ENCODE measurements at regions not wholly inside any gene's neighbourhood (a gene's known extent, or its start where the extent isn't known, plus 50 kb on each side); places are given as distances from the start of the nearest gene placed in this dataset.

DNA sequence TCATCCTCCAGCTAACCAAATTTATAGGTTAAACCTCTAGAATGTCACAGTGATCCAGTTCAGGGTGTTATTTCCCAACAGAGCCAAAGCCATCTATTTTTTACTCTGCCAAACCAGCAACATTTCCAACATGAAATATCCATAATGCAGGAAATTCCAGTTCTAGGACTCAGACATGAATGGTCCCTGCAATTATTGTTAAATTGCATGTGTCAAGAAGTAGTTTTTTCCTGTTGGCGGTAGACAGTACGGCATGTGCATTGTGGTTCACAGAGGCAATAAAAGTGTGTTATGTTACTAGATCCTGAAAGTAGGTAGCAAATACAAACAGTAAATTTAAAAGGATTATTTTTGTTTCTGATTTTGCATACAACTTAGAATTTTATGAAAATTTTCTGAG, 215.7 kb upstream of the THBS1 start:
- Mint-ChIP-seq H3K4me1 (ENCODE audit: low read depth) (no peaks in the 10 kb centered on the region), H3K9me3 (ENCODE audit: insufficient read depth) (peaks cover 2% of the 10 kb centered on the region), H3K4me3 (no peak overlapping the region), H3K27ac (no peak overlapping the region), H3K27me3 (ENCODE audit: low read depth) (peaks cover 2% of the 10 kb centered on the region), H3K36me3 (ENCODE audit: low read depth) (no peaks in the 10 kb centered on the region)
- DNase-seq (no peak), ATAC-seq (no peak)
- CTCF ChIA-PET = no interaction called here
- POLR2A ChIA-PET = no interaction called here

DNA sequence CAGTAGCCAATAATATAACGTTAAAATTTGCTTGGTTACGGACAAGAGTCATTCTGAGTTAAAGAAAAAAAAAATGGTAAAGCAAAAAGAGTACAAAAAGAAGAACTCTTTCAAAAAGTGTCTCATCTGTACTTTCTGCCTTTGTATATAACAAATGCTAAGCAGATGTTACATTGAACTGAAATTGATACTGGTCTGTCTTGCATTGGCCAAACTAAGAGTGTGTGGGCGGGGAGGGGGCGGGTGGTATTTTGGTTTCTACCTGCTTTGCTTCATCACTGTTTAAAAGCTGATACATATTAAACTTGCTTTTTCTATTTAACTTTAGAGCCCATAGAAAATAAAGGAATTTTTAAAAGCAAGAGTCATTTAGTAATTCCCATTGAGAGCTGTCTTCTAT, 215.0 kb upstream of the THBS1 start:
- Mint-ChIP-seq H3K27me3 (ENCODE audit: low read depth) (peaks cover 2% of the 10 kb centered on the region), H3K4me1 (ENCODE audit: low read depth) (no peaks in the 10 kb centered on the region), H3K27ac (no peak overlapping the region), H3K4me3 (no peak overlapping the region), H3K36me3 (ENCODE audit: low read depth) (no peaks in the 10 kb centered on the region), H3K9me3 (ENCODE audit: insufficient read depth) (peaks cover 4% of the 10 kb centered on the region)
- POLR2A ChIA-PET = no interaction called here
- no peak for ATAC-seq
- no peak for DNase-seq
- CTCF ChIA-PET = no interaction called here

DNA sequence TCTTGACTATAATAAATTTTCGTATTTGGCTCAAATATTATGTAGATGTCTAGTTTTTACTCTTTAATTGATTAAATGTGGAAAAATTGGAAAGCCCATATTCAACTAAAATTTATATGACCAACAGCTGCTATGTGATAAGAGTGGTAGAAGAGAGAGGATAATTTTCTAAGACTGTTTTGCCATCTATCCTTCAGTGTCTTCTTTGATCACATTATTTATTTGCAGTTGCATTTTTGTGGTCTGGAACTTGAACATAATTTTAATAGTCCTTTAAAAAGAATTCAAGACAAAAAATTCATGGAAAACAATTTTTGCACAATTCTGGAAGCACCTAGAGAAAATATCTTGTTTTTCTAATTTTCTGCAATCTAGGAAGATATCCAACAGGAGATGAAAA, 213.3 kb upstream of the THBS1 start:
- no peak for ATAC-seq
- CTCF ChIA-PET = no interaction called here
- POLR2A ChIA-PET = no interaction called here

DNA sequence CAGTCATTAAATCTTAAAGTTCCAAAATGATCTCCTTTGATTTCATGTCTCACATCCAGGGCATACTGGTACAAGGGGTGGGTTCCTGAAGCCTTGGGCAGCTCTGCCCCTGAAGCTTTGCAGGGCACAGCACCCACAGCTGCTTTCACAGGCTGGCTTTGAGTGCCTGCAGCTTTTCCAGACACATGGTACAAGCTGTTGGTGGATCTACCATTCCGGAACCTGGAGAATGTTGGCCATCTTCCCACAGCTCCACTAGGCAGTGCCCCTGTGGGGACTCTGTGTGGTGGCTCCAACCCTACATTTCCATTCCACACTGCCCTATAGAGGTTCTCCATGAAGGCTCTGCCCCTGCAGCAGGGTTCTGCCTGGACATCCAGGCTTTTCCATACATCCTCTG, 211.1 kb upstream of the THBS1 start:
- Mint-ChIP-seq H3K9me3 (ENCODE audit: insufficient read depth) (peaks cover 10% of the 10 kb centered on the region), H3K36me3 (ENCODE audit: low read depth) (no peaks in the 10 kb centered on the region), H3K27ac (no peak overlapping the region), H3K4me1 (ENCODE audit: low read depth) (no peaks in the 10 kb centered on the region), H3K4me3 (no peak overlapping the region), H3K27me3 (ENCODE audit: low read depth) (no peaks in the 10 kb centered on the region)
- ChIA-PET CTCF (no interaction called here), POLR2A (no interaction called here)
- DNase-seq (no peak), ATAC-seq (no peak)

More for the DNA sequence above, 213.3 kb upstream of the THBS1 start:
- Mint-ChIP-seq H3K27ac (no peak overlapping the region), H3K36me3 (ENCODE audit: low read depth) (no peaks in the 10 kb centered on the region), H3K9me3 (ENCODE audit: insufficient read depth) (peaks cover 10% of the 10 kb centered on the region), H3K4me3 (no peak overlapping the region), H3K27me3 (ENCODE audit: low read depth) (no peaks in the 10 kb centered on the region), H3K4me1 (ENCODE audit: low read depth) (no peaks in the 10 kb centered on the region)
- no peak for DNase-seq

DNA sequence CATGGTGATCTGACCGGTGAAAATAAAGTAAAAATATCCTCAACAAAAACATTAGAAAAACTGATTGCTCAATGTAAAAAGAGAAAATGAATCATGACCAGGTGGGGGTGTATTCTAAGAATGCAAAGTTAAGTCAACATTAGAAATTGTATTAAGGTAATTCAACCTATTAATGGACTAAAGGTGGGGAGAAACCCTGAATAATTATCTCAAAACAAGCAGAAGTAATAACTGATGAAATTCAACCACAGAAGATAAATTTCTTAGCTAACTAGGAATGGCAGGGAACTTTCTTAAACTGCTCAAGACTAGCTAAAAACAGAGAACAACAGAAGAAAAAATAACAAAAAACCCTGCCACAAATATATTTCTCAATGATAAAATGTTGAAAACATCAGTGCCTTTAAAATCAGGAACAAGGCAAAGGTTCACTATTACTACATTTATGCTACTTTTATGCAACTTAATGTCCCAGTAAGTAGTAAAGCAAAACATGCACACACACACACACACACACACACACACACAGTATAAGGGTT, 204.4 kb upstream of the THBS1 start:
- Mint-ChIP-seq H3K27ac (no peak overlapping the region), H3K4me3 (no peak overlapping the region), H3K27me3 (ENCODE audit: low read depth) (peaks cover 8% of the 10 kb centered on the region), H3K9me3 (ENCODE audit: insufficient read depth) (peaks cover 6% of the 10 kb centered on the region), H3K4me1 (ENCODE audit: low read depth) (no peaks in the 10 kb centered on the region), H3K36me3 (ENCODE audit: low read depth) (no peaks in the 10 kb centered on the region)
- CTCF ChIA-PET = no interaction called here
- DNase-seq (no peak), ATAC-seq (no peak)
- POLR2A ChIA-PET = no interaction called here

DNA sequence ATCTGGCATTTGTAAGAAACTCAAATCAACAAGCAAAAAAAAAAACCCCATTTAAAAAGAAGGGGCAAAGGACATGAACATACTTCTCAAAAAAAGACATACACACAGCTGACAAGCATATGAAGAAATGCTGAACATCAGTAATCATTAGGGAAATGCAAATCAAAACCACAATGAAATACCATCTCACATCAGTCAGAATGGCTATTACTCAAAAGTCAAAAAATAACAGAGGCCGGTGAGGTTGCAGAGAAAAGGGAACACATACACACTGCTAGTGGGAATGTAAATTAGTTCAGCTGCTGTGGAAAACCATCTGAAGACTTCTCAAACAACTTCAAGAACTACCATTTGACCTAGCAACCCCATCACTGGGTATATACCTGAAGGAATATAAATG, 199.4 kb upstream of the THBS1 start:
- POLR2A ChIA-PET = no interaction called here

DNA sequence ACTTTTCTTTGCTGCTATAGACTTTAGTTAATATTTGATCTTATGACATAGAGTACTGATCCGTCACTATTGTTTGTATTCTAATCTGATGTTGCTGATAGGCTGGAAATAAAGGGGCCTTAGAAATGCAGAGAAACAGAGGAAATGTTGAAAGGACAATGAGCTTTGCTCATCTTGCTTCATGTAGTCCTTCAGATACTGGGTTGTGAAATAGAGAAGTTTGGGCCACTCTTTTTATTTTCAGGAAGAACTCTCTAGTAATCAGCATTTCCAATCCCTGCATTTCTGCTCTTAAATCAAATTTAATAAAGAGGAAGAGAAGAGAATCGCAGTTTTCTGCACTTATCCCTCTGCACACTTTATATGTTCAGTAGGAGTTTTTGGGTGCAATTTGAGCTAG, 192.8 kb upstream of the THBS1 start:
- CTCF ChIA-PET = no interaction called here
- POLR2A ChIA-PET = no interaction called here
- Mint-ChIP-seq H3K36me3 (ENCODE audit: low read depth) (no peaks in the 10 kb centered on the region), H3K27me3 (ENCODE audit: low read depth) (peaks cover 2% of the 10 kb centered on the region), H3K27ac (no peak overlapping the region), H3K9me3 (ENCODE audit: insufficient read depth) (no peaks in the 10 kb centered on the region), H3K4me3 (no peak overlapping the region), H3K4me1 (ENCODE audit: low read depth) (no peaks in the 10 kb centered on the region)
- DNase-seq (no peak), ATAC-seq (no peak)

More for the DNA sequence above, 199.4 kb upstream of the THBS1 start:
- Mint-ChIP-seq H3K4me1 (ENCODE audit: low read depth) (no peaks in the 10 kb centered on the region), H3K9me3 (ENCODE audit: insufficient read depth) (no peaks in the 10 kb centered on the region), H3K27ac (no peak overlapping the region), H3K27me3 (ENCODE audit: low read depth) (peaks cover 8% of the 10 kb centered on the region), H3K4me3 (no peak overlapping the region), H3K36me3 (ENCODE audit: low read depth) (no peaks in the 10 kb centered on the region)
- DNase-seq = no peak
- no peak for ATAC-seq
- CTCF ChIA-PET = interaction anchor here (0.7 kb wide), 1 partner anchor 171 kb away, joined by 3 read pairs; no protein-coding TSS in a partner anchor

DNA sequence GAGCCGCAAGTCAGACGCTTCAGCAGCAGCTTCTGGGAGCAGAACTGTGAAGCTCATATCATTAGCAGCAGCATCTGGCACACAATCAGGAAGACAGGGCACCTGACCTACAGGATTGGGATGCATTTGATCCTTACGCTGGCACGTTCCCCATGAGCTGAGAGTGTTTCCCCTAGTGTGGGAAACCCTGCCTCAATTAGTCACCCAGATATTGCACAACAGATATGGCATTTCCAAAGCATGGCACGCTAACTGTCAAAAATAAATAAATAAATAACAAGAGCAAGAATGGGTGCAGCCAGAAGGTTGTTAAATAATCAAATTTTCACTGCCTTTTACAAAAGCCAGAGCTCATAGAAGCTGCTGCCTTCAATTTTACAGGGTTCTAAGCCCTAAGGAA, 189.6 kb upstream of the THBS1 start:
- Mint-ChIP-seq H3K27ac (no peak overlapping the region), H3K27me3 (ENCODE audit: low read depth) (peaks cover 2% of the 10 kb centered on the region), H3K36me3 (ENCODE audit: low read depth) (no peaks in the 10 kb centered on the region), H3K4me1 (ENCODE audit: low read depth) (no peaks in the 10 kb centered on the region), H3K9me3 (ENCODE audit: insufficient read depth) (no peaks in the 10 kb centered on the region), H3K4me3 (no peak overlapping the region)
- CTCF ChIA-PET = no interaction called here
- POLR2A ChIA-PET = interaction anchor here (1.1 kb wide), 1 partner anchor 183 kb away, joined by 3 read pairs; no protein-coding TSS in a partner anchor
- ATAC-seq (no peak), DNase-seq (no peak)

DNA sequence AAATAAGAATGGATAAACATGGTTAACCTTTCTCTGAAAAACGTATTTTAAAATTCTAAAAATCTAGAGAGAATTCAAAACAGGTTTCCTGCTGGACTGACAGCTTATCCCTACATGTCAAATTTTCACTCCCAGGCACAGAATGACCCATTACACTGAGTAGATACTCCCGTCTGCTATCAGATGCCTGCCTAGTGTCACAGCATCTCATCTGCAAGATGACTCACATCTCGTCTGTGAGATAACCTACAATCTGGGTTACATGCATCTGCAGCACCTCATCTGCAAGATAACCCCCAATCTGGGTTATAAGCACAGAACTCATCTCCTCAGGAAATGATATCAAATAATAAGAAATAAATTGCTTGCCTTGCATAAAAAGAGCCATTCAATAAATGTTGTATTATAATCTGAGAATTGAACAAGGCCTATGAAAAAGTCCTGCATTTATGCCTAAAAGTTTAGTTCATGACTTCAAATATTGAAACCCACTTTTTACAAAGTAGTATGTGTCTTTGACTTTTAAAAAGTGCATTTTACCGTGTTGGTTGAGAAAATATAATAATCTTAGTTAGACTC, 188.3 kb upstream of the THBS1 start:
- H3K9me3 Mint-ChIP-seq (ENCODE audit: insufficient read depth) = no peaks in the 10 kb centered on the region
- H3K4me3 Mint-ChIP-seq = no peak overlapping the region
- no peaks in the 10 kb centered on the region for H3K36me3 Mint-ChIP-seq (ENCODE audit: low read depth)
- H3K27ac Mint-ChIP-seq = no peak overlapping the region
- DNase-seq (no peak), ATAC-seq (no peak)
- CTCF ChIA-PET = no interaction called here
- POLR2A ChIA-PET = no interaction called here
- no peaks in the 10 kb centered on the region for H3K4me1 Mint-ChIP-seq (ENCODE audit: low read depth)
- peaks cover 2% of the 10 kb centered on the region for H3K27me3 Mint-ChIP-seq (ENCODE audit: low read depth)

DNA sequence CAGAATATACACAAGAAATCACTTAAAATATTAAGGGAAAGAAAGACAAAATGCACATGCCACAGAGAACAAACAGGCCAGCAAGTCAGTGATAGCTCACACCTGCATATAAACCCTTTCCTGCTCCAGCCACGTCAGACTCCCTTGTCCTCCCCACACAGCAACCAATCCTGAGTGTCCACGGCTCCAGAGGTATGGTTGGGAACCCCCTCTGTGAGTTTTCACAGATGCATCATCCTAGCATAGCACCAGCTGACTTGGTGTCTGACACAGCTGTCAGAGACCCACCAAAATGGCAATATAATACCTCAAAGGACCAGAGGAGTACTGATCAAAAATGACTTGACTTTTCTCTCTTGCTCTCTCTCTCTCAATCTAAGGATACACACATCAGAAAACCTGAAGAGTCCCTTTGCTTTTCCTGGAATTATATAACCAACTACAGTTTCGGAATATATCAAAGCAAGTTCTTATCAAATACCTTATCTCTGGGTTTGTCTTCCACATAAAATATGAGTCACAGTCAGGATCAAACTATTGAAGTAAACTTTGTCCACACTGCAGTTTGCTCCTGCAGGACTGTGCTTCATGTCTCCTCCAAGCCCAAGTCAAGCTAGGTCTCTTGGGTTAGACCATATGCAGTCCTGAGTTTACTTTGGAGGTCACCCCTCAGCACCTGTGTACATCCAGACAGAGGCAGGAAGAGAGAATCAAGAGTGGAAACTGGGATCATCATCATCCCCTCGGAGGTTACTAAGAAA, 187.1 kb upstream of the THBS1 start:
- H3K27ac Mint-ChIP-seq = no peak overlapping the region
- ATAC-seq (no peak), DNase-seq (no peak)
- no peaks in the 10 kb centered on the region for H3K9me3 Mint-ChIP-seq (ENCODE audit: insufficient read depth)
- ChIA-PET POLR2A (no interaction called here), CTCF (no interaction called here)
- peaks cover 4% of the 10 kb centered on the region for H3K27me3 Mint-ChIP-seq (ENCODE audit: low read depth)
- H3K4me3 Mint-ChIP-seq = no peak overlapping the region
- no peaks in the 10 kb centered on the region for H3K36me3 Mint-ChIP-seq (ENCODE audit: low read depth)
- no peaks in the 10 kb centered on the region for H3K4me1 Mint-ChIP-seq (ENCODE audit: low read depth)

DNA sequence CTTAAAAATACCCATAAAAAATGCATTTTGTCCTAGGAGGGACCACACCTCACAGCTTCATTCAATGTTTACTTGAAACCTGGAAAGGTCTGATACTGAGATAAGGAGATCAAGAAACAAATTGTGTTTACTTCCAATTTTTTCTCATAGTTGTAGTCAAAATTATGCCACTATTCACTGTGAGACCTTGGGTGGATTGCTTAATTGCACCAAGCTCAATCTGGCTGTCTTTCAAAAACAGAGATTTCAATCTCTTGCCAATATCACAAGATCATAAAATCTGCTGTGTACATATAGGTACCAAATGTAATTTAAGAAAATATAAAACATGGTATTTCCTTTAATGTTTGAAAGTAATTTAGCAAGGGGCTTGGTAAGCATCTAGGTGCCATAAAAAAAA, 186.4 kb upstream of the THBS1 start:
- H3K4me1 Mint-ChIP-seq (ENCODE audit: low read depth) = no peaks in the 10 kb centered on the region
- no peaks in the 10 kb centered on the region for H3K9me3 Mint-ChIP-seq (ENCODE audit: insufficient read depth)
- no peak for DNase-seq
- ATAC-seq = no peak
- H3K27me3 Mint-ChIP-seq (ENCODE audit: low read depth) = peaks cover 4% of the 10 kb centered on the region
- no peaks in the 10 kb centered on the region for H3K36me3 Mint-ChIP-seq (ENCODE audit: low read depth)
- no peak overlapping the region for H3K4me3 Mint-ChIP-seq
- ChIA-PET POLR2A (no interaction called here), CTCF (no interaction called here)
- no peak overlapping the region for H3K27ac Mint-ChIP-seq

DNA sequence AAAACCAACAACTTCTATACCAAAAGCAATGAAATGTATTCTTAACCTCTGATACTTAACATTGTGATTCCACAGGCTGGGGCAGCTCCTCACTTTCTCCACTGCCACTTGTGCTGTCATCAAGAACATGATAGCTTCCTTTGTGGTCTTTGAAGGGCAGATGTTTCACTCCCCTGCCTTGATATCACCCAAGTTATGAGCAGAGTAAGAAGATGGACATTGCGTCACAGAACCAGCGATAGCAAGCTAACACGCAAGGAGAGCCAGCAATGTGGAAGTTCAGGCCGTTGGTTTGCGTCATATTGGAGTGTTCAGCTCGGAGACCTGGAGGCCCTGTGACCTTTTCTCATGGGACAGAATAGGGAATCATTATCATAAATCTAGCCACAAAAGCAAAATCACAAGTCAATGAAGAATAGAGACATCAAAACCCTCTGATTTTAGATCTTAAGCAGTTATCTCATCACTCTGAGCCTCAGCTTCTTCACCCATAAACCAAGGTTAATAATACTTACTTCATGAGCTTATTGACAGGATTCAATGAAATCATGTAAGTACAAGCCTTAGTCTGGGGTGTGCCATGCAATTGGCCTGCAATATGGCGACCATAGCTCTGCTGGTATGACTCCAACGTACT, 183.8 kb upstream of the THBS1 start:
- DNase-seq (no peak), ATAC-seq (no peak)
- Mint-ChIP-seq H3K27me3 (ENCODE audit: low read depth) (peaks cover 6% of the 10 kb centered on the region), H3K4me3 (no peak overlapping the region), H3K9me3 (ENCODE audit: insufficient read depth) (no peaks in the 10 kb centered on the region), H3K4me1 (ENCODE audit: low read depth) (no peaks in the 10 kb centered on the region), H3K27ac (no peak overlapping the region), H3K36me3 (ENCODE audit: low read depth) (no peaks in the 10 kb centered on the region)
- ChIA-PET CTCF (interaction anchor here (1.1 kb wide), 1 partner anchor 107 kb away, joined by 3 read pairs; no protein-coding TSS in a partner anchor), POLR2A (no interaction called here)
